HEK293T (cell line): ENCODE measurements at regions not wholly inside any gene's neighbourhood (a gene's known extent, or its start where the extent isn't known, plus 50 kb on each side); places are given as distances from the start of the nearest gene placed in this dataset.
"Not testable (repeated sequence)": the region's sequence is repeated elsewhere in the genome, so short reads cannot be mapped to it uniquely, and the experiment has no call there.

Source experiments
- CTCF ChIA-PET: fragments of 350-600 bp; formaldehyde crosslinking; extraction: SDS; loops from one replicate; lab custom pipeline; 2021; ENCODE audit warnings: antibody characterized with exemption, inconsistent platforms; lab: Yijun Ruan, JAX
- POLR2A ChIA-PET: fragments of 350-600 bp; formaldehyde crosslinking; extraction: SDS; loops from one replicate; lab custom pipeline; 2020; ENCODE audit warnings: antibody characterized with exemption, inconsistent platforms; lab: Yijun Ruan, JAX
- DNase-seq: peaks from one replicate; pipeline ENCODE4 v3.0.0; 2012; ENCODE audit warnings: mixed read lengths; ENCODE audit errors: extremely low spot score
- ARNT ChIP-seq: fragments of 450-650 bp; IDR thresholded peaks from 2 replicates; pipeline ENCODE4 v1.6.1; 2017; ENCODE audit warnings: mild to moderate bottlenecking
- BHLHE40 ChIP-seq: fragments of 450-650 bp; IDR thresholded peaks from 2 replicates; pipeline ENCODE4 v1.6.1; 2016; ENCODE audit warnings: mild to moderate bottlenecking, moderate library complexity, borderline replicate concordance
- CTBP1 ChIP-seq: fragments of 450-650 bp; IDR thresholded peaks from 2 replicates; pipeline ENCODE4 v1.6.1; 2016; ENCODE audit warnings: borderline replicate concordance
- ELF4 ChIP-seq: fragments of 450-650 bp; IDR thresholded peaks from 2 replicates; pipeline ENCODE4 v1.6.1; 2017; ENCODE audit warnings: antibody characterized with exemption
- FOXA1 ChIP-seq: fragments of 450-650 bp; IDR thresholded peaks from 2 replicates; pipeline ENCODE4 v1.6.1; 2016; ENCODE audit warnings: mild to moderate bottlenecking
- FOXK2 ChIP-seq: fragments of 450-650 bp; IDR thresholded peaks from 2 replicates; pipeline ENCODE4 v1.6.1; 2016; ENCODE audit warnings: mild to moderate bottlenecking
- FOXM1 ChIP-seq: fragments of 450-650 bp; IDR thresholded peaks from 2 replicates; pipeline ENCODE4 v1.6.1; 2017; ENCODE audit warnings: mild to moderate bottlenecking, borderline replicate concordance
- HDGF ChIP-seq: fragments of 450-650 bp; IDR thresholded peaks from 2 replicates; pipeline ENCODE4 v1.6.1; 2017; ENCODE audit warnings: antibody characterized with exemption, borderline replicate concordance
- L3MBTL2 ChIP-seq: fragments of 450-650 bp; conservative IDR thresholded peaks from 2 replicates; pipeline ENCODE4 v1.6.1; 2016; ENCODE audit warnings: mild to moderate bottlenecking
- LEF1 ChIP-seq: fragments of 450-650 bp; IDR thresholded peaks from 2 replicates; pipeline ENCODE4 v1.6.1; 2017; ENCODE audit warnings: mild to moderate bottlenecking, borderline replicate concordance
- NFRKB ChIP-seq: fragments of 450-650 bp; IDR thresholded peaks from 2 replicates; pipeline ENCODE4 v1.6.1; 2016; ENCODE audit warnings: mild to moderate bottlenecking, moderate library complexity
- SP1 ChIP-seq: fragments of 450-650 bp; IDR thresholded peaks from 2 replicates; pipeline ENCODE4 v1.6.1; 2017
- SUZ12 ChIP-seq: fragments of 450-650 bp; IDR thresholded peaks from 2 replicates; pipeline ENCODE4 v1.6.1; 2016; ENCODE audit warnings: mild to moderate bottlenecking
- TARDBP ChIP-seq: fragments of 450-650 bp; IDR thresholded peaks from 2 replicates; pipeline ENCODE4 v1.6.1; 2016
- ZNF384 ChIP-seq: fragments of 450-650 bp; IDR thresholded peaks from 2 replicates; pipeline ENCODE4 v1.6.1; 2016
- TF ChIP-seq, protein P1 (sequence below): fragments of 450-650 bp; IDR thresholded peaks from 2 replicates; pipeline ENCODE4 v1.6.1; 2016

DNA sequence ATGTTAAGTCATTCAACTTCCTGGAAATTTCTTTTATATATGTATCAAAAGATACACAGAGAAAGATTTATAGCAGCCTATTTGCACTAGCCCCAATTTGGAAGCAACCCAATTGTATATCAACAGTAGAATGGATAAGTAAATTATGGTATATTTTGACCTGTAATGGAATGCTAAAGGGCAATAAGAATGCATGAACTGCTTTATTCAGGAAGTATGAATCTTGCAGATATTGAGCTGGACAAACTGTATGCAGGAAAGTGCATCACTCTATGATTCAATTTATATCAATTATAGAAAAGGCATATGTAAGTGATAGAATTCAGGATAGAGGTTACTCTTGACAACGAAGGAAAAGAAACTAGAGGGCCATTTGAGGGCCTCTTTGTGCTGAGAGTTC lies 913.1 kb upstream of the FBXO33 start:
- POLR2A ChIA-PET, result no interaction called here
- CTCF ChIA-PET, result no interaction called here
- DNase-seq, result no peak
- no peak for TF ChIP-seq TARDBP

DNA sequence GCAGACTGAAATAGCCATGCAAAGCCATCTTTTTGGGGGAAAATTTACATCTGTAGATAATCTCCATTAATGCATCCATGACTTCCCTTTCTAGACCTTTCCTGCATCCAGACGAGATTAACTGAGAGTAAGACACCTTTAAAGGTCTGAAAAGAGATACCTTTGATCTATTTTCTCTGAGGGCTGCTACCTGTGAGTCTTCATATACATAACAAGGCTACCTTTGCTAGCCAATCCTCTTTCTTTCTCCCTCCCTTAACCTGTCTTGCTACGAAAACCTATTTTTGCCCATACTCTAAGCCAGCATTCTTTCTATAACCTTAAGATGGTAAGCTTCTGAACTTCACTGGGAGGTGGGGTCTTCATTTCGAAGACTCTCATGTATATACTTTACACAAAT lies 908.5 kb upstream of the FBXO33 start:
- no peak for TF ChIP-seq ARNT
- TF ChIP-seq FOXK2, result no peak
- no peak for TF ChIP-seq HDGF
- no peak for TF ChIP-seq SP1
- no peak for TF ChIP-seq BHLHE40
- no peak for TF ChIP-seq FOXA1
- no peak for TF ChIP-seq ZNF384
- TF ChIP-seq L3MBTL2, result no peak
- no peak for TF ChIP-seq TARDBP
- ChIA-PET CTCF (no interaction called here), POLR2A (no interaction called here)
- no peak for DNase-seq

DNA sequence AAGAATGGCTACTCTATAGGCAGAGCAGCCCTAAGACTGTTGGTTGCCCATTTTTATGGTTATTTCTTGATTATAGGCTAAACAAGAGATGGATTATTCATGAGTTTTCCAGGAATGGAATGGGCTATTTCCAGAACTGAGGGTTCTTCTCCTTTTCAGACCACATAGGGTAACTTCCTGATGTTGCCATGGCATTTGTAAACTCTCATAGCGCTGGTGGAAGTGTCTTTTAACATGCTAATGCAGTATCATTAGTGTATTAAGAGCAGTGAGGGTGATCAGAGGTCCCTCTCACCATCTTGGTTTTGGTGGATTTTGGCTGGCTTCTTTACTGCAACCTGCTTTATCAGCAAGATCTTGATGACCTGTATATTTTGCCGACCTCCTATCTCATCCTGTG lies 904.6 kb upstream of the FBXO33 start:
- no peak for DNase-seq
- TF ChIP-seq, protein P1, sequence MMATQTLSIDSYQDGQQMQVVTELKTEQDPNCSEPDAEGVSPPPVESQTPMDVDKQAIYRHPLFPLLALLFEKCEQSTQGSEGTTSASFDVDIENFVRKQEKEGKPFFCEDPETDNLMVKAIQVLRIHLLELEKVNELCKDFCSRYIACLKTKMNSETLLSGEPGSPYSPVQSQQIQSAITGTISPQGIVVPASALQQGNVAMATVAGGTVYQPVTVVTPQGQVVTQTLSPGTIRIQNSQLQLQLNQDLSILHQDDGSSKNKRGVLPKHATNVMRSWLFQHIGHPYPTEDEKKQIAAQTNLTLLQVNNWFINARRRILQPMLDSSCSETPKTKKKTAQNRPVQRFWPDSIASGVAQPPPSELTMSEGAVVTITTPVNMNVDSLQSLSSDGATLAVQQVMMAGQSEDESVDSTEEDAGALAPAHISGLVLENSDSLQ, result no peak
- no peak for TF ChIP-seq ZNF384
- no peak for TF ChIP-seq BHLHE40
- ChIA-PET CTCF (no interaction called here), POLR2A (no interaction called here)

DNA sequence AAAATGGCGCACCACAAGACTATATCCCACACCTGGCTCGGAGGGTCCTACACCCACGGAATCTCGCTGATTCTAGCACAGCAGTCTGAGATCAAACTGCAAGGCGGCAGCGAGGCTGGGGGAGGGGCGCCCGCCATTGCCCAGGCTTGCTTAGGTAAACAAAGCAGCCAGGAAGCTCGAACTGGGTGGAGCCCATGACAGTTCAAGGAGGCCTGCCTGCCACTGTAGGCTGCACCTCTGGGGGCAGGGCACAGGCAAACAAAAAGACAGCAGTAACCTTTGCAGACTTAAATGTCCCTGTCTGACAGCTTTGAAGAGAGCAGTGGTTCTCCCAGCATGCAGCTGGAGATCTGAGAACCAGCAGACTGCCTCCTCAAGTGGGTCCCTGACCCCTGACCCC lies 894.3 kb upstream of the FBXO33 start:
- DNase-seq, POLR2A ChIA-PET, CTCF ChIA-PET: not testable (repeated sequence)

DNA sequence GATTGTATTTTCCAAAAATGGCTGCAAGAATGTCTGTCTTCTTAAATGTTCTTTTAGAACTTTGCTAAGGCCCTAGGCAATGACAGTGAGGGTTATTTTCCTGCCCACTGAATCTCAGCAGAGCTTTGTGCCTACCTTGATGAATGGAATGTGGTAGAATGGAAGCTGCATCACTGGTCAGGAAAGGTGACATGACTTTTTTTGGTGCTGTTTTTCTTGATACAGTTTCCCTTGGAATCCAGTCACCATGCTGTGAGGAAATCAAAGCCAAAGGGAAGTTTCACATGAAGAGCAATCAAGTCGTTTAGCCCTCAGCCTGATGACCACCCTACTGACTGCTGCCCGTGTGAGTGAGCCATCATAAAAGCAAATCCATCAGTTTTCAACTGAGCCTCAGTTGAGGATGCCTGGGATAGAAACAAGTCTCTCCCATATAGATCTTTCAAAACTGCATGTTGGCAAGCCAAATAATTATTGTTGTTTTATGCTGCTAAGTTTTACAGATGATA lies 886.0 kb upstream of the FBXO33 start:
- TF ChIP-seq, protein P1, result no peak
- POLR2A ChIA-PET, result no interaction called here
- CTCF ChIA-PET, result no interaction called here
- no peak for DNase-seq

DNA sequence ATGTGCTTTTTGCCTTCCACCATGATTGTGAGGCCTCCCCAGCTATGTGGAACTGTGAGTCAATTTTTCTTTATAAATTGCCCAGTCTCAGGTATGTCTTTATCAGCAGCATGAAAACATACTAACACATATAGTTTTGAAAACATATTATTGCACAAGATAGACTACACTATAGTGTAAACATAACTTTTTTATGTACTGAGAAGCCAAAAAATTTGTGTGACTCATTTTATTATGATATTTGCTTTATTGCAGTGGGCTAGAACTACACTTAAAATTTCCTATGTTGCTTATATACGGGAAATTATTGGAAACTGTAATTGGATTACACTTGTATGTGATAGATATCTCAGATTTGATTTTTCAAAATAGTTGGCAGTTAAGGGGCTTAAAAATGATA lies 885.5 kb upstream of the FBXO33 start:
- ChIA-PET CTCF (no interaction called here), POLR2A (no interaction called here)
- DNase-seq, result no peak
- TF ChIP-seq NFRKB (no peak), FOXM1 (no peak), FOXA1 (no peak), TARDBP (no peak), LEF1 (no peak), HDGF (no peak), ELF4 (no peak)
- TF ChIP-seq, protein P1, result no peak

DNA sequence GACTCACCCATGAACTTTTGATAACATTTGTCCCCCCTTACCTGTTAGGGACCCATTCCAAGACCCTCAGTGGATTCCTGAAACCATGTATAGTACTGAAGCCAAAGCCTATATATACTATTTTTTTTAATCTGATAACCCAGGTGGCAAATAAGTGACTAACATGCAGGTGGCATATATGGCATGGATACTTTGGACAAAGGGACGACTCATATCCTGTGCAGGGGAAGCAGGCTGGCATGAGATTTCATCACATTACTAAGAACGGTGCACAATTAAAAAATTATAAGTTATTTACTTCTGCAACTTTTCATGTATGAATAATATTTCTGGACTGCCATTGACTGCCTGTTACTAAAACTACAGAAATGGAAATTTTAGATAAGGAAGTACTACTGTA lies 880.1 kb upstream of the FBXO33 start:
- no peak for DNase-seq
- ChIA-PET CTCF (no interaction called here), POLR2A (no interaction called here)
- no peak for TF ChIP-seq BHLHE40
- TF ChIP-seq TARDBP, result no peak
- no peak for TF ChIP-seq NFRKB
- TF ChIP-seq FOXM1, result no peak
- TF ChIP-seq SP1, result no peak

DNA sequence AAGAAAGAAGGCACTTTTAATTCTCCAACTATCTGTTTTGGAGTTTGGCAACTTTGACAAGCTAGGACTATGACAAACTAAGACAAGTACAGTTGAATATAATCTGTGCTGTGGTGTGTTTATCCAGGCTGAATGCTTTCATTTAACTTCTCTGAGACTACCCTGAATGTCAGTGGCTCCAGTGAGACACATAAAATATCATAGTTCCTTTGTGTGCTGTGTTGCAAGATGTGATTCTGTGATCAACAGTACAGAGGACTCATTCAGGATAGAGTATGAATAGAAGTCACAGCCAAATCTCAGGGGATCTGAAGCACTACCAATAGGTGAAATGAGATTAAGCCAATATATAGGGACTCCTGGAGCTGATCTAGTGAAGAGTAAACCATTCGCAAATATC lies 876.9 kb upstream of the FBXO33 start:
- DNase-seq, result no peak
- TF ChIP-seq, protein P1, result no peak
- TF ChIP-seq SUZ12 (no peak), SP1 (no peak), CTBP1 (no peak), LEF1 (no peak), FOXA1 (no peak), BHLHE40 (no peak), FOXM1 (no peak), HDGF (no peak), TARDBP (no peak), ZNF384 (no peak), NFRKB (no peak), L3MBTL2 (no peak), FOXK2 (no peak), ARNT (no peak), ELF4 (no peak)
- CTCF ChIA-PET, result no interaction called here
- POLR2A ChIA-PET, result no interaction called here
